ENCODE measurements at regions not wholly inside any gene's neighbourhood (a gene's known extent, or its start where the extent isn't known, plus 50 kb on each side); places are given as distances from the start of the nearest gene placed in this dataset.
"Not testable (repeated sequence)": the region's sequence is repeated elsewhere in the genome, so short reads cannot be mapped to it uniquely, and the experiment has no call there.

DNA sequence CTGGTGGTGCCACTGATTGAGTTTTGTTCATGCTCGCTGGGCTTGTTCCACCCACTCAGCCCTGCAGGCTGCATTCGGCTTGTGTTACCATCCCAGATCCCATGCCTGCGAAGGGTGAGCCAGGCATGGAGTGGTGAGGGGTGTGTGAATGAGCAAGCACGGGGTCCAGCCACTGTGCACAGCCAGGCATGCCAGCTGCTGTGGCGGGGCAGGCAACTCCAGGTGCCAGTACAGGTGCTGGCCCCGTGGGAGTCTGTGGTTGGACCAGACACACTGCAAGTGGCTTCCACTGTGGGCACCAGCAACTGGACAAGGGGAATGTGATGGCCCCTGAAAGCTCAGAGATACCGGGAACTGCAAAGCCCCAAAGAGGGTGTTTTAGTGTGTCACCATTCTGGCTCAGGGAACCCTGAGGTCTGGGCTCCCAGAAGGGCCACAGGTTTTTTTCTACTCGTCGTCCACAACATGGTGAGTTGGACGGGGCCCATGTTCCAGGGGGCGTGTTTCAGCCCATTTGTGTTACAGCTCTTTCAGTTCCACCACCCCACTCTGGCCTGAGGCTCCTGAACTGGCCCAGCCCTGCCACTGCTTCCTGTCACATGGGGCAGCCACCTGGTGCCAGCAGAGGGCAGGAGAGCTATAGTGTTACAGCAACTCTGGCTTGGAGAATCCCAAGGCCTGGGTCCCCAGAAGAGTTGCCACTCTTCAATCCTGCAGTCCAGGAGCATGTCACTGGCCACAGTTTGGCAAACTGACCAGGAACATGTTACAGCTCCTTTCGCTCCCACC lies 217.0 kb upstream of the OBI1 start:
- TF ChIP-seq, protein P1, sequence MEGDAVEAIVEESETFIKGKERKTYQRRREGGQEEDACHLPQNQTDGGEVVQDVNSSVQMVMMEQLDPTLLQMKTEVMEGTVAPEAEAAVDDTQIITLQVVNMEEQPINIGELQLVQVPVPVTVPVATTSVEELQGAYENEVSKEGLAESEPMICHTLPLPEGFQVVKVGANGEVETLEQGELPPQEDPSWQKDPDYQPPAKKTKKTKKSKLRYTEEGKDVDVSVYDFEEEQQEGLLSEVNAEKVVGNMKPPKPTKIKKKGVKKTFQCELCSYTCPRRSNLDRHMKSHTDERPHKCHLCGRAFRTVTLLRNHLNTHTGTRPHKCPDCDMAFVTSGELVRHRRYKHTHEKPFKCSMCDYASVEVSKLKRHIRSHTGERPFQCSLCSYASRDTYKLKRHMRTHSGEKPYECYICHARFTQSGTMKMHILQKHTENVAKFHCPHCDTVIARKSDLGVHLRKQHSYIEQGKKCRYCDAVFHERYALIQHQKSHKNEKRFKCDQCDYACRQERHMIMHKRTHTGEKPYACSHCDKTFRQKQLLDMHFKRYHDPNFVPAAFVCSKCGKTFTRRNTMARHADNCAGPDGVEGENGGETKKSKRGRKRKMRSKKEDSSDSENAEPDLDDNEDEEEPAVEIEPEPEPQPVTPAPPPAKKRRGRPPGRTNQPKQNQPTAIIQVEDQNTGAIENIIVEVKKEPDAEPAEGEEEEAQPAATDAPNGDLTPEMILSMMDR (IDR thresholded peaks at IDR 0.05; ENCODE audit: insufficient read depth, low read length, severe bottlenecking): no peak
- DNase-seq (ENCODE audit: low read depth): no peak
- Histone ChIP-seq H3K36me3 (ENCODE audit: control insufficient read depth, insufficient read depth, low read length) (no peaks in the 10 kb centered on the region), H3K27me3 (ENCODE audit: control insufficient read depth, insufficient read depth, low read length) (no peaks in the 10 kb centered on the region), H3K4me3 (ENCODE audit: low read depth, low read length) (no peak overlapping the region)
- FAIRE-seq: no peak

- H3K36me3 ChIP-seq (ENCODE audit: control insufficient read depth, insufficient read depth, low read length): no peaks in the 10 kb centered on the region
- FAIRE-seq (no peak), DNase-seq (ENCODE audit: low read depth) (no peak)
- H3K27me3 ChIP-seq (ENCODE audit: control insufficient read depth, insufficient read depth, low read length): no peaks in the 10 kb centered on the region
- no peak overlapping the region for H3K4me3 ChIP-seq (ENCODE audit: low read depth, low read length)
- TF ChIP-seq, protein P1 (IDR thresholded peaks at IDR 0.05; ENCODE audit: insufficient read depth, low read length, severe bottlenecking): no peak
Measured at GRCh38 chr13:78868991-78869390, 210.0 kb upstream of the OBI1 start.

DNA sequence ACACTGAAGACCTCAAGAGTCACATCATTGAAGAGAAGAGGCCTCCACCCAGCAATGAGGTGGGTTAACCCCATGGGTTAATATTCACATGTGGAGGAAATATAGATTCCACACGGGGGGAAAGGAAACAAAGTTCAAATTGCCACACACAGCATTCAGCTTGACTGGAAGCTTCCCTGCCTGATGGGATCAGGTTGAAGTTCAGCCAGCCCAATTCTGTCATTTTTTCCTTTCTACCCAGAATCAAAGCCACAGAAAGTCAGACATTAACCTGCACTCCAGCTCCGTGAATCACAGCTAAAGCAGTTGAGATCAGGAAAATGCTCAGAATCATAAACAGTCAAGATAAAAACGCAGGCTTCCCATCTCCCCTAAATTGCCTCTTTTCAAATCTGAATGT lies 208.7 kb upstream of the OBI1 start:
- Histone ChIP-seq H3K36me3 (ENCODE audit: control insufficient read depth, insufficient read depth, low read length) (no peaks in the 10 kb centered on the region), H3K27me3 (ENCODE audit: control insufficient read depth, insufficient read depth, low read length) (no peaks in the 10 kb centered on the region), H3K4me3 (ENCODE audit: low read depth, low read length) (no peak overlapping the region)
- FAIRE-seq: no peak
- TF ChIP-seq, protein P1 (IDR thresholded peaks at IDR 0.05; ENCODE audit: insufficient read depth, low read length, severe bottlenecking): no peak
- no peak for DNase-seq (ENCODE audit: low read depth)

- H3K4me3 ChIP-seq (ENCODE audit: low read depth, low read length); H3K36me3 ChIP-seq (ENCODE audit: control insufficient read depth, insufficient read depth, low read length); H3K27me3 ChIP-seq (ENCODE audit: control insufficient read depth, insufficient read depth, low read length); FAIRE-seq; DNase-seq (ENCODE audit: low read depth): not testable (repeated sequence)
Measured at GRCh38 chr13:78866076-78866475, 207.1 kb upstream of the OBI1 start.

DNA sequence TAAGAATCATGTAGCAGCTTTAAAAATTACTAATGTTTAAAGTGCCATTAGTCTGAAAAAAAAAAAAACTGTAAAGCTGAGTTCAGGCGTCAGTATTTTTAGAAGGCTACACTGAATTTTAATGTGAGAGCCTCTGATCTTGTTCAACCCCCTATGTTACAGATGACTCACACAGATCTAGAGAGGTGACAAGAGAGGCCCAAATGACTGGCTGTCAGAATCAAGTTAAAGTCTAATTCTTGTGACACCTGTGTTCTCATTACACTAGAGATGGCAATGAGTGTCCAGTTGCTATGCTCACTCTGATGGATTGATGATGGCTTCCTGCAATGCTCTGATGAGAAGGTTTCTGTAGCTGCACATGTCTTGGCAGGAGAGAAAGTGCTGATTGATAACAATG lies 203.5 kb upstream of the OBI1 start:
- DNase-seq (ENCODE audit: low read depth) (no peak), FAIRE-seq (no peak)
- Histone ChIP-seq H3K4me3 (ENCODE audit: low read depth, low read length) (no peak overlapping the region), H3K27me3 (ENCODE audit: control insufficient read depth, insufficient read depth, low read length) (no peaks in the 10 kb centered on the region), H3K36me3 (ENCODE audit: control insufficient read depth, insufficient read depth, low read length) (no peaks in the 10 kb centered on the region)
- TF ChIP-seq, protein P1 (IDR thresholded peaks at IDR 0.05; ENCODE audit: insufficient read depth, low read length, severe bottlenecking): no peak

GRCh38 chr13:78852709-78853108 lies 193.8 kb upstream of the OBI1 start:
- H3K4me3 ChIP-seq (ENCODE audit: low read depth, low read length): no peak overlapping the region
- TF ChIP-seq, protein P1 (IDR thresholded peaks at IDR 0.05; ENCODE audit: insufficient read depth, low read length, severe bottlenecking): no peak
- no peaks in the 10 kb centered on the region for H3K27me3 ChIP-seq (ENCODE audit: control insufficient read depth, insufficient read depth, low read length)
- H3K36me3 ChIP-seq (ENCODE audit: control insufficient read depth, insufficient read depth, low read length): no peaks in the 10 kb centered on the region
- DNase-seq (ENCODE audit: low read depth) (no peak), FAIRE-seq (no peak)

Measured in bronchial epithelial cell (primary cell).